Vagina (tissue), 2 donors: ENCODE measurements at regions not wholly inside any gene's neighbourhood (a gene's known extent, or its start where the extent isn't known, plus 50 kb on each side); places are given as distances from the start of the nearest gene placed in this dataset.

Source experiments
- DNase-seq, 2 donors: peaks; one replicate each; pipeline ENCODE4 v3.0.0-alpha.2; 2017; ENCODE audit errors: extremely low spot score in 2 of 2
- H3K27ac ChIP-seq: fragments of 200-600 bp; sonication (generic); one replicate; pipeline ENCODE4 v1.5.1; 2019
- H3K27me3 ChIP-seq: fragments of 200-600 bp; sonication (generic); one replicate; pipeline ENCODE4 v1.5.1; 2019
- H3K36me3 ChIP-seq, 2 donors: fragments of 200-600 bp; sonication (generic); one replicate each; pipeline ENCODE4 v1.5.1; 2017 to 2019
- H3K4me1 ChIP-seq: fragments of 200-600 bp; sonication (generic); one replicate; pipeline ENCODE4 v1.5.1; 2019
- H3K4me3 ChIP-seq, 2 donors: fragments of 200-600 bp; sonication (generic); 1 replicate in 1 of 2; 2 replicates in 1 of 2; pipeline ENCODE4 v1.5.1; 2016 to 2019
- H3K9me3 ChIP-seq: fragments of 200-600 bp; sonication (generic); one replicate; pipeline ENCODE4 v1.5.1; 2019
- POLR2A ChIP-seq, 2 donors: fragments of 450-650 bp; IDR thresholded peaks; one replicate each; pipeline ENCODE4 v1.6.1; 2017; ENCODE audit warnings: antibody characterized with exemption in 2 of 2, mild to moderate bottlenecking in 2 of 2, moderate library complexity in 2 of 2
- POLR2AphosphoS5 ChIP-seq, 2 donors: sonication (generic); formaldehyde crosslinking; IDR thresholded peaks; one replicate each; pipeline ENCODE4 v1.9.0; 2017; ENCODE audit warnings: antibody characterized with exemption in 2 of 2, mild to moderate bottlenecking in 2 of 2, low read depth in 1 of 2; ENCODE audit not compliant: insufficient read depth in 1 of 2
- intact Hi-C: fragments of 100-400 bp; cut with DNase I; formaldehyde crosslinking; loops from one replicate; pipeline ENCODE4 v1.15.1; 2023
- TF ChIP-seq, protein P1 (sequence below), 3 experiments: fragments of 450-650 bp in 2 of 3; fragments of 200-600 bp in 1 of 3; sonication (generic) in 1 of 3; IDR thresholded peaks; one replicate each; pipeline ENCODE4 v1.5.1; 2017 to 2019; ENCODE audit warnings: antibody characterized with exemption in 3 of 3, mild to moderate bottlenecking in 2 of 3, moderate library complexity in 2 of 3

GRCh38 chr4:22877486-22878052 lies 184.8 kb downstream of the GBA3 start:
- intact Hi-C loops, result no loop called here
- Histone ChIP-seq H3K9me3 (no peaks in the 10 kb centered on the region), H3K27ac (no peak overlapping the region), H3K4me1 (no peaks in the 10 kb centered on the region), H3K27me3 (no peaks in the 10 kb centered on the region), H3K4me3 (no peak overlapping the region), H3K36me3 (no peaks in the 10 kb centered on the region)
- no peak for DNase-seq
- TF ChIP-seq POLR2AphosphoS5 (IDR thresholded peaks at IDR 0.05; ENCODE audit: insufficient read depth in 1 of 2, low read depth in 1 of 2), result no peak
- no peak for TF ChIP-seq POLR2A (IDR thresholded peaks at IDR 0.05)
- TF ChIP-seq, protein P1, sequence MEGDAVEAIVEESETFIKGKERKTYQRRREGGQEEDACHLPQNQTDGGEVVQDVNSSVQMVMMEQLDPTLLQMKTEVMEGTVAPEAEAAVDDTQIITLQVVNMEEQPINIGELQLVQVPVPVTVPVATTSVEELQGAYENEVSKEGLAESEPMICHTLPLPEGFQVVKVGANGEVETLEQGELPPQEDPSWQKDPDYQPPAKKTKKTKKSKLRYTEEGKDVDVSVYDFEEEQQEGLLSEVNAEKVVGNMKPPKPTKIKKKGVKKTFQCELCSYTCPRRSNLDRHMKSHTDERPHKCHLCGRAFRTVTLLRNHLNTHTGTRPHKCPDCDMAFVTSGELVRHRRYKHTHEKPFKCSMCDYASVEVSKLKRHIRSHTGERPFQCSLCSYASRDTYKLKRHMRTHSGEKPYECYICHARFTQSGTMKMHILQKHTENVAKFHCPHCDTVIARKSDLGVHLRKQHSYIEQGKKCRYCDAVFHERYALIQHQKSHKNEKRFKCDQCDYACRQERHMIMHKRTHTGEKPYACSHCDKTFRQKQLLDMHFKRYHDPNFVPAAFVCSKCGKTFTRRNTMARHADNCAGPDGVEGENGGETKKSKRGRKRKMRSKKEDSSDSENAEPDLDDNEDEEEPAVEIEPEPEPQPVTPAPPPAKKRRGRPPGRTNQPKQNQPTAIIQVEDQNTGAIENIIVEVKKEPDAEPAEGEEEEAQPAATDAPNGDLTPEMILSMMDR (IDR thresholded peaks at IDR 0.05), result no peak

DNA sequence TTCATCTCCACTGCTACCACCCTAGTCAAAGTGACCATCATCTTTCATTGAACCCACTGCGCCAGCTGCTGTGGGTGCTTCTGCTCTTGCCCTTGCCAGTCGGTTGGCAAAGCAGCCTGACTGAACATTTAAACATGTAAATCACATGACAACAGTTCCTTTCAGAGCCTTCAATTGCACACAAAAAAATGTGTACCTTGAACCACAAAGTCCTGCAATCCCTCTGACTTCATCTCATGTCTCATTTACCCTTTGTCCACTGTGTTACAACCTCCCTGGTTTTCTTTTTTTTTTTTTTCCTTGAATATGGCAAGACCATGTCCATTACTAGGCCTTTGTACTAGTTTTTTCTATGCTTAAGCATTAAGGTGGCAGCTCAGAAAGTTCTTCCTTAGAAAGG lies 183.5 kb downstream of the GBA3 start:
- intact Hi-C loops, result no loop called here
- Histone ChIP-seq H3K4me1 (no peaks in the 10 kb centered on the region), H3K36me3 (no peaks in the 10 kb centered on the region), H3K4me3 (no peak overlapping the region), H3K9me3 (no peaks in the 10 kb centered on the region), H3K27ac (no peak overlapping the region), H3K27me3 (no peaks in the 10 kb centered on the region)
- DNase-seq, result no peak
- no peak for TF ChIP-seq POLR2AphosphoS5 (IDR thresholded peaks at IDR 0.05; ENCODE audit: insufficient read depth in 1 of 2, low read depth in 1 of 2)
- TF ChIP-seq, protein P1 (IDR thresholded peaks at IDR 0.05), result no peak
- no peak for TF ChIP-seq POLR2A (IDR thresholded peaks at IDR 0.05)

- H3K27me3 ChIP-seq, result no peaks in the 10 kb centered on the region
- intact Hi-C loops, result no loop called here
- H3K4me1 ChIP-seq, result no peaks in the 10 kb centered on the region
- no peaks in the 10 kb centered on the region for H3K36me3 ChIP-seq
- DNase-seq, result no peak
- H3K4me3 ChIP-seq, result no peak overlapping the region
- TF ChIP-seq, protein P1 (IDR thresholded peaks at IDR 0.05), result no peak
- no peak for TF ChIP-seq POLR2A (IDR thresholded peaks at IDR 0.05)
- H3K9me3 ChIP-seq, result no peaks in the 10 kb centered on the region
- no peak overlapping the region for H3K27ac ChIP-seq
Measured at GRCh38 chr4:22875587-22876257, 183.0 kb downstream of the GBA3 start.

GRCh38 chr4:22874334-22874912 lies 181.7 kb downstream of the GBA3 start:
- Histone ChIP-seq H3K27ac (no peak overlapping the region), H3K4me1 (no peaks in the 10 kb centered on the region), H3K9me3 (no peaks in the 10 kb centered on the region), H3K4me3 (no peak overlapping the region), H3K27me3 (no peaks in the 10 kb centered on the region), H3K36me3 (no peaks in the 10 kb centered on the region)
- intact Hi-C loops, result no loop called here
- TF ChIP-seq, protein P1 (IDR thresholded peaks at IDR 0.05), result no peak
- no peak for TF ChIP-seq POLR2AphosphoS5 (IDR thresholded peaks at IDR 0.05; ENCODE audit: insufficient read depth in 1 of 2, low read depth in 1 of 2)
- no peak for TF ChIP-seq POLR2A (IDR thresholded peaks at IDR 0.05)
- no peak for DNase-seq

DNA sequence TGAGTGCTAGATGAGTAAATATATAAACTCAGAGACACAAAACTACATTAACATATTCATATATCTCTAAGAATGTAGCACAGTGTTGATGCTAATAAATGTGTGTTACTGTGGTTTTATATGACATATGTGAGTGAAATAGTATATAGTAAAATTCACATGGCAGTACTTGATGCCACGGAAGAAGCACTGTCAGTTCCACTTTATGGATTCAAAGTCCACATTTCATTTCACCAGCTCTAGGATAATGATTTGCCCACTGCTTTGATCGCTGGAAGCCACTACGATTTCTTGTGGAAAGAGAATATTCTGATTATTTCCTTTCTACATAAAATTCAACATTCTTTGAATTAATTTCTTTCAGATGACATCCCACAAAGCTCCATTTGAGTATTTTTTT lies 181.2 kb downstream of the GBA3 start:
- intact Hi-C loops, result no loop called here

More for the DNA sequence above, 181.2 kb downstream of the GBA3 start:
- no peaks in the 10 kb centered on the region for H3K9me3 ChIP-seq
- no peaks in the 10 kb centered on the region for H3K27me3 ChIP-seq
- H3K4me3 ChIP-seq, result no peak overlapping the region
- no peak for TF ChIP-seq POLR2A (IDR thresholded peaks at IDR 0.05)
- TF ChIP-seq, protein P1 (IDR thresholded peaks at IDR 0.05), result no peak
- no peak for TF ChIP-seq POLR2AphosphoS5 (IDR thresholded peaks at IDR 0.05; ENCODE audit: insufficient read depth in 1 of 2, low read depth in 1 of 2)
- no peak overlapping the region for H3K27ac ChIP-seq
- H3K4me1 ChIP-seq, result no peaks in the 10 kb centered on the region
- no peaks in the 10 kb centered on the region for H3K36me3 ChIP-seq
- no peak for DNase-seq
